ENCODE measurements at regions not wholly inside any gene's neighbourhood (a gene's known extent, or its start where the extent isn't known, plus 50 kb on each side); places are given as distances from the start of the nearest gene placed in this dataset.

- no peak for TF ChIP-seq ZNF639 (CRISPR knock-in tag; conservative IDR thresholded peaks at IDR 0.05)
- TF ChIP-seq ZNF329 (CRISPR knock-in tag; IDR thresholded peaks at IDR 0.05; ENCODE audit: low read depth) = no peak
- no peak for TF ChIP-seq ZNF615 (CRISPR knock-in tag; IDR thresholded peaks at IDR 0.05; ENCODE audit: borderline replicate concordance)
- TF ChIP-seq ZNF563 (CRISPR knock-in tag; IDR thresholded peaks at IDR 0.05) = no peak
- TF ChIP-seq WIZ (CRISPR knock-in tag; IDR thresholded peaks at IDR 0.05) = no peak
- no peak for TF ChIP-seq MYNN (CRISPR knock-in tag; IDR thresholded peaks at IDR 0.05; ENCODE audit: low read depth)
- TF ChIP-seq ZNF567 (CRISPR knock-in tag; IDR thresholded peaks at IDR 0.05; ENCODE audit: borderline replicate concordance) = no peak
- TF ChIP-seq GMEB1 (CRISPR knock-in tag; IDR thresholded peaks at IDR 0.05; ENCODE audit: borderline replicate concordance) = no peak
- TF ChIP-seq ZNF605 (CRISPR knock-in tag; IDR thresholded peaks at IDR 0.05) = no peak
- TF ChIP-seq TEF (CRISPR knock-in tag; IDR thresholded peaks at IDR 0.05) = no peak
- TF ChIP-seq HMG20B (CRISPR knock-in tag; conservative IDR thresholded peaks at IDR 0.05) = peak; percentile 92
- TF ChIP-seq ELK4 (CRISPR knock-in tag; IDR thresholded peaks at IDR 0.05; ENCODE audit: borderline replicate concordance) = no peak
- TF ChIP-seq ZNF547 (CRISPR knock-in tag; IDR thresholded peaks at IDR 0.05) = 0 out of 2 replicates have a peak, but pooled peaks have one; percentile 38
- no peak for TF ChIP-seq ZBTB21 (CRISPR knock-in tag; IDR thresholded peaks at IDR 0.05)
- TF ChIP-seq ZNF3 (CRISPR knock-in tag; IDR thresholded peaks at IDR 0.05) = peak; percentile 26; the same call in 1 of the 2 replicates
- no peak for TF ChIP-seq ZNF776 (CRISPR knock-in tag; IDR thresholded peaks at IDR 0.05)
- no peak; the same call in 1 of the 2 replicates for TF ChIP-seq ZNF800 (CRISPR knock-in tag; IDR thresholded peaks at IDR 0.05)
- TF ChIP-seq JDP2 (CRISPR knock-in tag; IDR thresholded peaks at IDR 0.05; ENCODE audit: borderline replicate concordance) = no peak
- TF ChIP-seq ZNF558 (CRISPR knock-in tag; IDR thresholded peaks at IDR 0.05; ENCODE audit: borderline replicate concordance) = peak; percentile 60; the same call in 1 of the 2 replicates
- 0 out of 2 replicates have a peak, but pooled peaks have one; percentile 32 for TF ChIP-seq ATF1 (CRISPR knock-in tag; IDR thresholded peaks at IDR 0.05)
- no peak for TF ChIP-seq KLF12 (CRISPR knock-in tag; IDR thresholded peaks at IDR 0.05; ENCODE audit: borderline replicate concordance)
- TF ChIP-seq ZNF674 (CRISPR knock-in tag; IDR thresholded peaks at IDR 0.05; ENCODE audit: low read depth) = no peak
- peak; percentile 94 for TF ChIP-seq SP5 (CRISPR knock-in tag; IDR thresholded peaks at IDR 0.05; ENCODE audit: borderline replicate concordance, low read depth)
These were observed 371.5 kb downstream of the SEC14L1 start (continued) for GRCh38 chr17:77512062-77512946.

Measured in HepG2 (cell line).